H1 (cell line): ENCODE measurements at regions not wholly inside any gene's neighbourhood (a gene's known extent, or its start where the extent isn't known, plus 50 kb on each side); places are given as distances from the start of the nearest gene placed in this dataset.

Source experiments
- ATF2 ChIP-seq: IDR thresholded peaks from 2 replicates; pipeline ENCODE4 v1.6.1; 2012; ENCODE audit warnings: low read length, inconsistent platforms
- BCL11A ChIP-seq, 2 experiments: IDR thresholded peaks; one replicate each; pipeline ENCODE4 v1.6.1; 2011; ENCODE audit warnings: low read depth in 2 of 2, low read length in 2 of 2, mild to moderate bottlenecking in 2 of 2
- EP300 ChIP-seq, 2 experiments: IDR thresholded peaks; 1 replicate in 1 of 2; 2 replicates in 1 of 2; pipeline ENCODE4 v1.6.1; 2011 to 2012; ENCODE audit warnings: low read depth in 2 of 2, low read length in 2 of 2, mild to moderate bottlenecking in 2 of 2, borderline replicate concordance in 1 of 2, inconsistent platforms in 1 of 2, moderate library complexity in 1 of 2
- EZH2 ChIP-seq: fragments of 200-600 bp; sonication (generic); IDR thresholded peaks from 2 replicates; pipeline ENCODE4 v1.7.1; 2012; ENCODE audit warnings: low read depth, mild to moderate bottlenecking, moderate library complexity, low read length, inconsistent platforms; ENCODE audit not compliant: severe bottlenecking
- JUND ChIP-seq: IDR thresholded peaks from 2 replicates; pipeline ENCODE4 v1.6.1; 2011; ENCODE audit warnings: mild to moderate bottlenecking, improper control_type of control experiment, low read length
- MAX ChIP-seq: IDR thresholded peaks from 2 replicates; pipeline ENCODE4 v1.6.1; 2012; ENCODE audit warnings: inconsistent platforms
- PHF8 ChIP-seq: fragments of 200-600 bp; sonication (generic); conservative IDR thresholded peaks from 2 replicates; pipeline ENCODE4 v1.7.1; 2012; ENCODE audit warnings: low read depth, mild to moderate bottlenecking, inconsistent platforms, low read length, moderate library complexity
- POLR2A ChIP-seq, 2 experiments: IDR thresholded peaks; 1 replicate in 1 of 2; 2 replicates in 1 of 2; pipeline ENCODE4 v1.6.1; 2011; ENCODE audit warnings: low read depth in 2 of 2, low read length in 2 of 2, mild to moderate bottlenecking in 2 of 2; ENCODE audit errors: control extremely low read depth in 1 of 2
- RAD21 ChIP-seq, 2 experiments: IDR thresholded peaks in 1 of 2; conservative IDR thresholded peaks in 1 of 2; 2 replicates each; pipeline ENCODE4 v1.6.1; 2011; ENCODE audit warnings: low read depth in 2 of 2, low read length in 2 of 2, improper control_type of control experiment in 1 of 2, inconsistent platforms in 1 of 2, mild to moderate bottlenecking in 1 of 2, moderate library complexity in 1 of 2
- TAF7 ChIP-seq: optimal IDR thresholded peaks from 2 replicates; pipeline ENCODE3; 2011; ENCODE audit warnings: low read depth, mild to moderate bottlenecking, inconsistent platforms, low read length, moderate library complexity, borderline replicate concordance
- TCF12 ChIP-seq: IDR thresholded peaks from 2 replicates; pipeline ENCODE4 v1.6.1; 2011; ENCODE audit warnings: low read depth, mild to moderate bottlenecking, low read length
- TF ChIP-seq, protein P1 (sequence below), 3 experiments: IDR thresholded peaks; 1 replicate in 2 of 3; 2 replicates in 1 of 3; pipeline versions ENCODE4 v1.5.1 to v1.6.1; 2011; ENCODE audit warnings: low read length in 3 of 3, mild to moderate bottlenecking in 3 of 3, inconsistent platforms in 2 of 3, low read depth in 1 of 3, moderate library complexity in 1 of 3; ENCODE audit not compliant: insufficient read depth in 1 of 3; ENCODE audit errors: control extremely low read depth in 1 of 3

- TF ChIP-seq POLR2A (IDR thresholded peaks at IDR 0.05; ENCODE audit: control extremely low read depth in 1 of 2, low read depth in 2 of 2, low read length in 2 of 2) (no peak), TAF7 (no peak), PHF8 (no peak), TCF12 (no peak), EZH2 (no peak), RAD21 (IDR thresholded peaks at IDR 0.05 in 1 of 2, conservative IDR thresholded peaks at IDR 0.05 in 1 of 2; ENCODE audit: low read depth in 2 of 2, low read length in 2 of 2) (no peak; a peak in 1 of 4 replicates), MAX (no peak), EP300 (IDR thresholded peaks at IDR 0.05; ENCODE audit: borderline replicate concordance in 1 of 2, low read depth in 2 of 2, low read length in 2 of 2) (no peak), ATF2 (no peak), JUND (no peak), BCL11A (IDR thresholded peaks at IDR 0.05; ENCODE audit: low read depth in 2 of 2, low read length in 2 of 2) (no peak)
- TF ChIP-seq, protein P1, sequence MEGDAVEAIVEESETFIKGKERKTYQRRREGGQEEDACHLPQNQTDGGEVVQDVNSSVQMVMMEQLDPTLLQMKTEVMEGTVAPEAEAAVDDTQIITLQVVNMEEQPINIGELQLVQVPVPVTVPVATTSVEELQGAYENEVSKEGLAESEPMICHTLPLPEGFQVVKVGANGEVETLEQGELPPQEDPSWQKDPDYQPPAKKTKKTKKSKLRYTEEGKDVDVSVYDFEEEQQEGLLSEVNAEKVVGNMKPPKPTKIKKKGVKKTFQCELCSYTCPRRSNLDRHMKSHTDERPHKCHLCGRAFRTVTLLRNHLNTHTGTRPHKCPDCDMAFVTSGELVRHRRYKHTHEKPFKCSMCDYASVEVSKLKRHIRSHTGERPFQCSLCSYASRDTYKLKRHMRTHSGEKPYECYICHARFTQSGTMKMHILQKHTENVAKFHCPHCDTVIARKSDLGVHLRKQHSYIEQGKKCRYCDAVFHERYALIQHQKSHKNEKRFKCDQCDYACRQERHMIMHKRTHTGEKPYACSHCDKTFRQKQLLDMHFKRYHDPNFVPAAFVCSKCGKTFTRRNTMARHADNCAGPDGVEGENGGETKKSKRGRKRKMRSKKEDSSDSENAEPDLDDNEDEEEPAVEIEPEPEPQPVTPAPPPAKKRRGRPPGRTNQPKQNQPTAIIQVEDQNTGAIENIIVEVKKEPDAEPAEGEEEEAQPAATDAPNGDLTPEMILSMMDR (IDR thresholded peaks at IDR 0.05; ENCODE audit: control extremely low read depth in 1 of 3, insufficient read depth in 1 of 3, low read depth in 1 of 3, low read length in 3 of 3): peak in 2 of 3 experiments; percentile 15 to 26; a peak in 2 of 4 replicates
Observed at GRCh38 chr7:155945670-155946325, 133.5 kb upstream of the SHH start.
